HEK293T (cell line): ENCODE measurements at regions not wholly inside any gene's neighbourhood (a gene's known extent, or its start where the extent isn't known, plus 50 kb on each side); places are given as distances from the start of the nearest gene placed in this dataset.

Experiments
- ARNT ChIP-seq: fragments of 450-650 bp; IDR thresholded peaks from 2 replicates; pipeline ENCODE4 v1.6.1; 2017; ENCODE audit warnings: mild to moderate bottlenecking
- BHLHE40 ChIP-seq: fragments of 450-650 bp; IDR thresholded peaks from 2 replicates; pipeline ENCODE4 v1.6.1; 2016; ENCODE audit warnings: mild to moderate bottlenecking, moderate library complexity, borderline replicate concordance
- ELF4 ChIP-seq: fragments of 450-650 bp; IDR thresholded peaks from 2 replicates; pipeline ENCODE4 v1.6.1; 2017; ENCODE audit warnings: antibody characterized with exemption
- FOXA1 ChIP-seq: fragments of 450-650 bp; IDR thresholded peaks from 2 replicates; pipeline ENCODE4 v1.6.1; 2016; ENCODE audit warnings: mild to moderate bottlenecking
- FOXM1 ChIP-seq: fragments of 450-650 bp; IDR thresholded peaks from 2 replicates; pipeline ENCODE4 v1.6.1; 2017; ENCODE audit warnings: mild to moderate bottlenecking, borderline replicate concordance
- HDGF ChIP-seq: fragments of 450-650 bp; IDR thresholded peaks from 2 replicates; pipeline ENCODE4 v1.6.1; 2017; ENCODE audit warnings: antibody characterized with exemption, borderline replicate concordance
- LEF1 ChIP-seq: fragments of 450-650 bp; IDR thresholded peaks from 2 replicates; pipeline ENCODE4 v1.6.1; 2017; ENCODE audit warnings: mild to moderate bottlenecking, borderline replicate concordance
- NFRKB ChIP-seq: fragments of 450-650 bp; IDR thresholded peaks from 2 replicates; pipeline ENCODE4 v1.6.1; 2016; ENCODE audit warnings: mild to moderate bottlenecking, moderate library complexity
- SP1 ChIP-seq: fragments of 450-650 bp; IDR thresholded peaks from 2 replicates; pipeline ENCODE4 v1.6.1; 2017
- ZNF384 ChIP-seq: fragments of 450-650 bp; IDR thresholded peaks from 2 replicates; pipeline ENCODE4 v1.6.1; 2016
- TF ChIP-seq, protein P1 (sequence below): fragments of 450-650 bp; IDR thresholded peaks from 2 replicates; pipeline ENCODE4 v1.6.1; 2016

DNA sequence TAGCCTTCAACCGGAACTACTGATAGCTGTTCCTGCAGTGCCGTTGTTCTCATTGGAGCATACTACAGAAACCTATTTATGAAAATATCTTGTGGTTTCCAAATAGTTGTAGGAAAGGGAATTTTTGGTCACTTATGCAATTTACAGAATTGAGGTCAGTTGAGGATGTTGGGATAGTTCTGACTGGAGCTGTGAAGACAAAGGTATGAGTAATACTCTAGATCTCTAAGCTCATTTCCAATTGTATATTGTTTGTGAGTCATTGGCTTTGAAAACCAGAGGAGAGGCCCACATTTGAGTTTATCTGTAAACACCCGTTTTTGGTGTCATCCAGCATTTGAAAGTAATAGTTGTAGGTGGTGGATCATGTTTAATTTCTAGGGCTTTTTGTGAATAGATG, 561.3 kb upstream of the WWC1 start:
- TF ChIP-seq FOXM1 (no peak), BHLHE40 (no peak), ELF4 (no peak), LEF1 (no peak), ARNT (no peak), FOXA1 (no peak), SP1 (no peak), HDGF (no peak), NFRKB (no peak), ZNF384 (no peak)
- TF ChIP-seq, protein P1, sequence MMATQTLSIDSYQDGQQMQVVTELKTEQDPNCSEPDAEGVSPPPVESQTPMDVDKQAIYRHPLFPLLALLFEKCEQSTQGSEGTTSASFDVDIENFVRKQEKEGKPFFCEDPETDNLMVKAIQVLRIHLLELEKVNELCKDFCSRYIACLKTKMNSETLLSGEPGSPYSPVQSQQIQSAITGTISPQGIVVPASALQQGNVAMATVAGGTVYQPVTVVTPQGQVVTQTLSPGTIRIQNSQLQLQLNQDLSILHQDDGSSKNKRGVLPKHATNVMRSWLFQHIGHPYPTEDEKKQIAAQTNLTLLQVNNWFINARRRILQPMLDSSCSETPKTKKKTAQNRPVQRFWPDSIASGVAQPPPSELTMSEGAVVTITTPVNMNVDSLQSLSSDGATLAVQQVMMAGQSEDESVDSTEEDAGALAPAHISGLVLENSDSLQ: no peak
